HepG2 (cell line): ENCODE measurements at regions not wholly inside any gene's neighbourhood (a gene's known extent, or its start where the extent isn't known, plus 50 kb on each side); places are given as distances from the start of the nearest gene placed in this dataset.

ENCODE experiments used
- ATF1 ChIP-seq: IDR thresholded peaks from 2 replicates; pipeline ENCODE4 v1.6.1; 2016; ENCODE audit warnings: mild to moderate bottlenecking, control low read depth
- CCDC6 ChIP-seq: sonication (generic); formaldehyde crosslinking; IDR thresholded peaks from 2 replicates; pipeline ENCODE4 v1.8.1; 2022; ENCODE audit warnings: mild to moderate bottlenecking, missing genetic modification reagents, moderate library complexity
- CREBL2 ChIP-seq: sonication (generic); formaldehyde crosslinking; IDR thresholded peaks from 2 replicates; pipeline ENCODE4 v1.8.1; 2023; ENCODE audit warnings: missing genetic modification reagents, mild to moderate bottlenecking, borderline replicate concordance
- ERF ChIP-seq: IDR thresholded peaks from 2 replicates; pipeline ENCODE4 v1.6.1; 2018; ENCODE audit warnings: missing biosample characterization, missing genetic modification reagents
- GRHL1 ChIP-seq: sonication (generic); formaldehyde crosslinking; conservative IDR thresholded peaks from 2 replicates; pipeline ENCODE4 v1.8.0; 2022; ENCODE audit warnings: missing genetic modification reagents
- GTF2F1 ChIP-seq: fragments of 150-350 bp; IDR thresholded peaks from 2 replicates; pipeline ENCODE4 v1.6.1; 2014; ENCODE audit warnings: low read length
- HDAC2 ChIP-seq: sonication (generic); formaldehyde crosslinking; IDR thresholded peaks from 2 replicates; pipeline ENCODE4 v1.4.0; 2020; ENCODE audit warnings: missing genetic modification reagents
- HNF1B ChIP-seq: sonication (generic); formaldehyde crosslinking; IDR thresholded peaks from 2 replicates; pipeline ENCODE4 v1.5.1; 2020; ENCODE audit warnings: mild to moderate bottlenecking, moderate library complexity, missing genetic modification reagents
- JUN ChIP-seq: sonication (generic); formaldehyde crosslinking; IDR thresholded peaks from 2 replicates; pipeline ENCODE4 v1.4.0; 2020; ENCODE audit warnings: mild to moderate bottlenecking, missing genetic modification reagents
- MAFF ChIP-seq: IDR thresholded peaks from 2 replicates; pipeline ENCODE4 v1.6.1; 2011; ENCODE audit warnings: low read depth, low read length, improper control_type of control experiment
- MIER2 ChIP-seq: IDR thresholded peaks from 2 replicates; pipeline ENCODE4 v1.6.1; 2016; ENCODE audit warnings: missing biosample characterization, missing genetic modification reagents
- PAX8 ChIP-seq: sonication (generic); formaldehyde crosslinking; IDR thresholded peaks from 2 replicates; pipeline ENCODE4 v1.8.0; 2022; ENCODE audit warnings: mild to moderate bottlenecking, missing genetic modification reagents, borderline replicate concordance
- PRMT3 ChIP-seq: sonication (generic); formaldehyde crosslinking; IDR thresholded peaks from 2 replicates; pipeline ENCODE4 v1.8.1; 2022; ENCODE audit warnings: low read depth, mild to moderate bottlenecking, moderate library complexity, missing genetic modification reagents, borderline replicate concordance
- RAD51 ChIP-seq: fragments of 450-650 bp; IDR thresholded peaks from 2 replicates; pipeline ENCODE4 v1.6.1; 2016; ENCODE audit warnings: borderline replicate concordance
- RFX5 ChIP-seq: IDR thresholded peaks from 2 replicates; pipeline ENCODE4 v1.6.1; 2011; ENCODE audit warnings: low read depth, low read length, improper control_type of control experiment
- SMC3 ChIP-seq: IDR thresholded peaks from 2 replicates; pipeline ENCODE4 v1.6.1; 2011; ENCODE audit warnings: low read length, improper control_type of control experiment
- SYNCRIP ChIP-seq: fragments of 200-400 bp; formaldehyde crosslinking; IDR thresholded peaks from 2 replicates; pipeline ENCODE4 v1.6.1; 2018; ENCODE audit warnings: mild to moderate bottlenecking, low read depth, low read length; ENCODE audit not compliant: insufficient read depth
- TEAD3 ChIP-seq: optimal IDR thresholded peaks from 2 replicates; pipeline ENCODE3; 2016; ENCODE audit warnings: borderline replicate concordance
- TOE1 ChIP-seq: sonication (generic); formaldehyde crosslinking; IDR thresholded peaks from 2 replicates; pipeline ENCODE4 v1.4.0; 2020; ENCODE audit warnings: mild to moderate bottlenecking, missing genetic modification reagents
- ZMYM2 ChIP-seq: sonication (generic); formaldehyde crosslinking; IDR thresholded peaks from 2 replicates; pipeline ENCODE4 v1.8.0; 2022; ENCODE audit warnings: mild to moderate bottlenecking, missing genetic modification reagents
- ZNF12 ChIP-seq: sonication (generic); formaldehyde crosslinking; IDR thresholded peaks from 2 replicates; pipeline ENCODE4 v1.5.0; 2020; ENCODE audit warnings: missing genetic modification reagents
- ZNF607 ChIP-seq: sonication (generic); formaldehyde crosslinking; IDR thresholded peaks from 2 replicates; pipeline ENCODE4 v1.5.1; 2020; ENCODE audit warnings: missing genetic modification reagents, mild to moderate bottlenecking, borderline replicate concordance
- ZNF670 ChIP-seq: sonication (generic); formaldehyde crosslinking; IDR thresholded peaks from 2 replicates; pipeline ENCODE4 v1.8.0; 2022; ENCODE audit warnings: mild to moderate bottlenecking, missing genetic modification reagents, borderline replicate concordance
- ZNF704 ChIP-seq: sonication (generic); formaldehyde crosslinking; IDR thresholded peaks from 2 replicates; pipeline ENCODE4 v1.8.1; 2023; ENCODE audit warnings: mild to moderate bottlenecking, inconsistent platforms, moderate library complexity, missing genetic modification reagents, borderline replicate concordance
- ZNF75D ChIP-seq: sonication (generic); formaldehyde crosslinking; IDR thresholded peaks from 2 replicates; pipeline ENCODE4 v1.8.1; 2023; ENCODE audit warnings: missing genetic modification reagents, mild to moderate bottlenecking, borderline replicate concordance

GRCh38 chr7:66535414-66536329 is 93.0 kb upstream of the KCTD7 start (continued):
- TF ChIP-seq HNF1B (peak; percentile 83), TOE1 (CRISPR knock-in tag) (0 out of 2 replicates have a peak, but pooled peaks have one; percentile 42), RFX5 (no peak), ERF (CRISPR knock-in tag) (no peak), ZNF607 (CRISPR knock-in tag) (peak; percentile 71; the same call in 1 of the 2 replicates), TEAD3 (CRISPR knock-in tag) (peak; percentile 51), MAFF (no peak), GTF2F1 (no peak), JUN (CRISPR knock-in tag) (peak; percentile 55), PRMT3 (CRISPR knock-in tag) (peak; percentile 60; the same call in 1 of the 2 replicates), ZNF12 (CRISPR knock-in tag) (0 out of 2 replicates have a peak, but pooled peaks have one; percentile 47), MIER2 (CRISPR knock-in tag) (no peak; the same call in 1 of the 2 replicates), GRHL1 (CRISPR knock-in tag) (no peak), PAX8 (CRISPR knock-in tag) (no peak), ZNF704 (CRISPR knock-in tag) (0 out of 2 replicates have a peak, but pooled peaks have one; percentile 26), HDAC2 (peak; percentile 34; the same call in 1 of the 2 replicates), CCDC6 (peak; percentile 70), ZMYM2 (no peak; the same call in 1 of the 2 replicates), RAD51 (no peak), SMC3 (no peak), CREBL2 (no peak), SYNCRIP (no peak), ATF1 (0 out of 2 replicates have a peak, but pooled peaks have one; percentile 39), ZNF670 (CRISPR knock-in tag) (0 out of 2 replicates have a peak, but pooled peaks have one; percentile 40), ZNF75D (CRISPR knock-in tag) (no peak)
